OCI-LY7 (cell line): ENCODE measurements at regions not wholly inside any gene's neighbourhood (a gene's known extent, or its start where the extent isn't known, plus 50 kb on each side); places are given as distances from the start of the nearest gene placed in this dataset.
"Not testable (repeated sequence)": the region's sequence is repeated elsewhere in the genome, so short reads cannot be mapped to it uniquely, and the experiment has no call there.

Source experiments
- BruUV-seq: library from RNA; stranded (reverse); fragments of 400-500 nt; replicated peaks from 2 replicates; lab custom pipeline; 2021; lab: Mats Ljungman, UMichigan
- CTCF ChIA-PET: fragments of 300-600 bp; sonication (Branson Sonifier 250); formaldehyde crosslinking; loops from one replicate; lab custom pipeline; 2022; ENCODE audit warnings: antibody characterized with exemption; ENCODE audit not compliant: unreplicated experiment; lab: Charles Lee
- POLR2A ChIA-PET: fragments of 300-600 bp; sonication (Branson Sonifier 250); formaldehyde crosslinking; loops from one replicate; lab custom pipeline; 2022; ENCODE audit warnings: antibody characterized with exemption; lab: Charles Lee
- DNase-seq: peaks from one replicate; pipeline ENCODE4 v3.0.0-alpha.2; 2015; ENCODE audit warnings: low spot score
- H2AFZ ChIP-seq: fragments of 200-600 bp; sonication (generic), shearing (Covaris generic); 2 replicates; pipeline ENCODE4 v1.6.1; 2014; ENCODE audit warnings: mild to moderate bottlenecking, antibody characterized with exemption, low read length, moderate library complexity
- H3K27ac ChIP-seq: fragments of 200-600 bp; sonication (generic); 2 replicates; pipeline ENCODE4 v1.5.1; 2014; ENCODE audit warnings: mixed run types, low read depth, mild to moderate bottlenecking, moderate library complexity, low read length, inconsistent platforms; ENCODE audit not compliant: poor library complexity, severe bottlenecking
- H3K36me3 ChIP-seq: fragments of 200-600 bp; sonication (generic); 2 replicates; pipeline ENCODE4 v1.6.1; 2014; ENCODE audit warnings: mild to moderate bottlenecking, antibody characterized with exemption, low read length, moderate library complexity, mixed read lengths; ENCODE audit not compliant: insufficient read depth
- H3K4me1 ChIP-seq: fragments of 200-600 bp; sonication (generic); 2 replicates; pipeline ENCODE4 v1.5.1; 2014; ENCODE audit warnings: mild to moderate bottlenecking, low read length; ENCODE audit not compliant: insufficient read depth, poor library complexity, severe bottlenecking
- H3K4me2 ChIP-seq: fragments of 200-600 bp; sonication (generic); 2 replicates; pipeline ENCODE4 v1.6.1; 2014; ENCODE audit warnings: mild to moderate bottlenecking, low read length
- H3K4me3 ChIP-seq: fragments of 200-600 bp; sonication (generic); 2 replicates; pipeline ENCODE4 v1.5.1; 2014; ENCODE audit warnings: mild to moderate bottlenecking, low read depth, low read length; ENCODE audit not compliant: poor library complexity, severe bottlenecking
- H3K79me2 ChIP-seq: fragments of 200-600 bp; sonication (generic); 2 replicates; pipeline ENCODE4 v1.6.1; 2016; ENCODE audit warnings: low read depth, mild to moderate bottlenecking, low read length, moderate library complexity, mixed read lengths; ENCODE audit not compliant: insufficient read depth
- H3K9me2 ChIP-seq: fragments of 200-600 bp; sonication (generic); 2 replicates; pipeline ENCODE4 v1.6.1; 2016; ENCODE audit warnings: mild to moderate bottlenecking, low read length, mixed read lengths; ENCODE audit not compliant: insufficient read depth
- H3K9me3 ChIP-seq: fragments of 200-600 bp; sonication (generic); 2 replicates; pipeline ENCODE4 v1.6.1; 2014; ENCODE audit warnings: mild to moderate bottlenecking, mixed run types, low read length, mixed read lengths
- H4K20me1 ChIP-seq: fragments of 200-600 bp; sonication (generic); 2 replicates; pipeline ENCODE4 v1.6.1; 2014; ENCODE audit warnings: mild to moderate bottlenecking, antibody characterized with exemption, low read length, moderate library complexity, mixed read lengths; ENCODE audit not compliant: insufficient read depth
- EZH2phosphoT487 ChIP-seq: fragments of 200-600 bp; sonication (generic); IDR thresholded peaks from 2 replicates; pipeline ENCODE4 v1.6.1; 2018; ENCODE audit warnings: low read depth, borderline replicate concordance, mild to moderate bottlenecking, mixed run types, antibody characterized with exemption, low read length, moderate library complexity, mixed read lengths
- intact Hi-C: fragments of 100-400 bp; cut with micrococcal nuclease; formaldehyde crosslinking; loops from one replicate; pipeline ENCODE4 v1.10.0; 2022; ENCODE audit not compliant: unreplicated experiment
- TF ChIP-seq, protein P1 (sequence below): fragments of 200-600 bp; sonication (generic); conservative IDR thresholded peaks from 2 replicates; pipeline ENCODE4 v1.5.1; 2014; ENCODE audit warnings: mild to moderate bottlenecking, antibody characterized with exemption, low read length, moderate library complexity, mixed read lengths

DNA sequence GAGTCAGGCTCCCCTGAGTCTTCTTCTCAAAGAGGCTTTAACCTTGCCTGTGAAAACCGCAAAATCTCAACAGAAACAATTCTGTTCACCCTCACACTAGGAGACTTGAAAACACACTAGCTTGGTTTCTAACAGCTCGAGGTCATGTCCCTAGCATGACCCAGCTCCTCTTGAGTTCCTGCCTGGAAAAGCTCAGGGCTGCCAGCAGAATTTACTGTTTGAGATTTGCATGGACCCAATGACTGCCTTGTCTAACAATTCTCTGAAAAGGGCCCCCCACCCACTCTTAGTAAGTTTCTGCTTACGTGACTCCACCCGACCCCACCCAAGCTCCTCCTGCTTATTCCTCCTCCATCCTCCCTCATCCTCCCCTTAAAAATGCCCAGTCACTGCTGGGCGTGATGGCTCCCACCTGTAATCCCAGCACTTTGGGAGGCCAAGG is 85.1 kb upstream of the KMT2C start:
- Histone ChIP-seq H3K4me1 (no peaks in the 10 kb centered on the region), H3K36me3 (no peaks in the 10 kb centered on the region), H3K79me2 (no peaks in the 10 kb centered on the region), H3K27ac (no peak overlapping the region), H3K9me3 (no peaks in the 10 kb centered on the region), H3K9me2 (no peaks in the 10 kb centered on the region), H4K20me1 (no peaks in the 10 kb centered on the region), H3K4me3 (no peak overlapping the region), H2AFZ (no peak overlapping the region), H3K4me2 (no peak overlapping the region)
- POLR2A ChIA-PET = interaction anchor here (0.5 to 0.7 kb wide), 3 partner anchors 178 to 539 kb away, joined by 3 to 5 read pairs (median 3); no protein-coding TSS in a partner anchor
- BruUV-seq = no TSS peak
- TF ChIP-seq, protein P1, sequence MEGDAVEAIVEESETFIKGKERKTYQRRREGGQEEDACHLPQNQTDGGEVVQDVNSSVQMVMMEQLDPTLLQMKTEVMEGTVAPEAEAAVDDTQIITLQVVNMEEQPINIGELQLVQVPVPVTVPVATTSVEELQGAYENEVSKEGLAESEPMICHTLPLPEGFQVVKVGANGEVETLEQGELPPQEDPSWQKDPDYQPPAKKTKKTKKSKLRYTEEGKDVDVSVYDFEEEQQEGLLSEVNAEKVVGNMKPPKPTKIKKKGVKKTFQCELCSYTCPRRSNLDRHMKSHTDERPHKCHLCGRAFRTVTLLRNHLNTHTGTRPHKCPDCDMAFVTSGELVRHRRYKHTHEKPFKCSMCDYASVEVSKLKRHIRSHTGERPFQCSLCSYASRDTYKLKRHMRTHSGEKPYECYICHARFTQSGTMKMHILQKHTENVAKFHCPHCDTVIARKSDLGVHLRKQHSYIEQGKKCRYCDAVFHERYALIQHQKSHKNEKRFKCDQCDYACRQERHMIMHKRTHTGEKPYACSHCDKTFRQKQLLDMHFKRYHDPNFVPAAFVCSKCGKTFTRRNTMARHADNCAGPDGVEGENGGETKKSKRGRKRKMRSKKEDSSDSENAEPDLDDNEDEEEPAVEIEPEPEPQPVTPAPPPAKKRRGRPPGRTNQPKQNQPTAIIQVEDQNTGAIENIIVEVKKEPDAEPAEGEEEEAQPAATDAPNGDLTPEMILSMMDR = no peak
- TF ChIP-seq EZH2phosphoT487 = no peak
- no peak for DNase-seq
- intact Hi-C loops = no loop called here
- CTCF ChIA-PET = no interaction called here

DNA sequence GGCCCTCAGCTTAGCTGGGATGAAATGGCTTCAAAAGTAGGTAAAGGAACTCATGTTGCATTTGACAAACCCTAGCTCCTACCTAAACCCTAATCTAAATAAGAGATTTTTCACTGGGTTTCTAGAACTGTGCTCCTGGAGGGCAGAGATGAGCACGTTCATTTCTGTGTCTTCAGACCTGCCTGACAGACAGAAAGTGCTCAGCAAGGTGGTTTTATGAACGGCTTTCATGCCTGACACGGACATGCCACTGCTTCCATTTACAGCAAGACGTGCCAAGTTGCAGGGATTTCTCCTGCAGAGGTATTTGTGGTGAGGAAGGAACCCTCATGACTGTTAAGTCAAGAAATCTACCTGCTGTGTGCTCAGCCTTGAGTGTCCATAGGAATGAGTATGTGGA is 83.5 kb upstream of the KMT2C start:
- no peak overlapping the region for H3K27ac ChIP-seq
- no peaks in the 10 kb centered on the region for H3K9me2 ChIP-seq
- no peak for DNase-seq
- no peaks in the 10 kb centered on the region for H4K20me1 ChIP-seq
- no peak overlapping the region for H2AFZ ChIP-seq
- H3K9me3 ChIP-seq = no peaks in the 10 kb centered on the region
- no peaks in the 10 kb centered on the region for H3K36me3 ChIP-seq
- no peaks in the 10 kb centered on the region for H3K79me2 ChIP-seq
- H3K4me1 ChIP-seq = no peaks in the 10 kb centered on the region
- POLR2A ChIA-PET = interaction anchor here (0.6 kb wide), 2 partner anchors 33 to 104 kb away, joined by 4 to 5 read pairs; no protein-coding TSS in a partner anchor
- H3K4me3 ChIP-seq = no peak overlapping the region
- no peak for TF ChIP-seq EZH2phosphoT487
- TF ChIP-seq, protein P1 = no peak
- intact Hi-C loops = no loop called here
- CTCF ChIA-PET = no interaction called here
- no peak overlapping the region for H3K4me2 ChIP-seq
- BruUV-seq = no TSS peak

DNA sequence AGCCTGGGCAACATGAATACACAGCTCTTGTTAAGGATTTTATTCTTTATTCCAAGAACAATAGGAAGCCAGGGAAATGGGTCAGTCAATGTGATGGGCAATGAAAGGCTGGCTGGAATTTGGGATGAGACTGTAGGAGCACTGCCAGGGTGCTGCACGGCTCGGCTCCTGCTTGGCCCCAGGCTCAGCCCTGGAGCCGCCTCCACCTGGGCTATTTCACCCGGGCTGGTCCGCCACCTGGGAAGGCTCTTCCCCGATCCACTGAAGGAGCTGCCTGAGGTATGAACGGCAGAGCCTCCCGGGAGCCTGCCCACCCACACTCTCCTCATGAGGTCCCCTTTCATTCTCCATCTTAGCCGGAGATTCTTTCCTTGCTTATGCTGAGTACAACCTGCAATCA is 80.4 kb upstream of the KMT2C start:
- H3K27ac ChIP-seq = no peak overlapping the region
- no peak overlapping the region for H2AFZ ChIP-seq
- no peaks in the 10 kb centered on the region for H3K4me1 ChIP-seq
- BruUV-seq = no TSS peak
- H3K9me3 ChIP-seq = no peaks in the 10 kb centered on the region
- H3K9me2 ChIP-seq = no peaks in the 10 kb centered on the region
- no peak overlapping the region for H3K4me3 ChIP-seq
- no peaks in the 10 kb centered on the region for H3K36me3 ChIP-seq
- ChIA-PET CTCF (no interaction called here), POLR2A (no interaction called here)
- no peak for TF ChIP-seq EZH2phosphoT487
- TF ChIP-seq, protein P1 = no peak
- DNase-seq = no peak
- intact Hi-C loops = no loop called here
- no peaks in the 10 kb centered on the region for H4K20me1 ChIP-seq
- no peaks in the 10 kb centered on the region for H3K79me2 ChIP-seq
- no peak overlapping the region for H3K4me2 ChIP-seq

DNA sequence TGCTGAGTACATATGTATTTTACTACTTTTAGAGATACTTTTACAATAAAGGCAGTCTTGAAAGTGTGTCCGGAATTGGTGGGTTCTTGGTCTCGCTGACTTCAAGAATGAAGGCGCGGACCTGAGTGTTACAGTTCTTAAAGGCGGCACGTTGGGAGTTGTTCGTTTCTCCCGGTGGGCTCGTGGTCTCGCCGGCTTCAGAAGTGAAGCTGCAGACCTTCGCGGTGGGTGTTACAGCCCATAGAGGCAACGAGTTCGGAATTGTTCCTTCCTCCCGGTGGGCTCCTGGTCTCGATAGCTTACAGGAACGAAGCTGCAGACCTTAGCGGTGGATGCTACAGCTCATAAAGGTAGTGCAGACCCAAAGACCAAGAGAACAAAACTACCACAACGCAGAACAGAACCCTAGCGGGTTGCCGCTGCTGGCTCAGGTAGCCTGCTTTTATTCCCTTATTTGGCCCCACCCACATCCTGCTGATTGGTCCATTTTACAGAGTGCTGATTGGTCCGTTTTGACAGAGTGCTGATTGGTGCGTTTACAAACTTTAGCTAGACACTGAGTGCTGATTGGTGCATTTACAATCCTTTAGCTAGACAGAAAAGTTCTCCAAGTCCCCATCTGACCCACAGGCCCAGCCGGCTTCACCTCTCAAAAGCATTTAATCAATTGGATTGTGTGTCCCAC is 79.6 kb upstream of the KMT2C start:
- H3K9me3 ChIP-seq, H2AFZ ChIP-seq, BruUV-seq, H3K9me2 ChIP-seq, H4K20me1 ChIP-seq, DNase-seq, H3K27ac ChIP-seq, H3K4me3 ChIP-seq, H3K36me3 ChIP-seq, H3K4me2 ChIP-seq, intact Hi-C loops, H3K4me1 ChIP-seq, H3K79me2 ChIP-seq, CTCF ChIA-PET: not testable (repeated sequence)
- POLR2A ChIA-PET = interaction anchor here (1.1 kb wide), 1 partner anchor 178 kb away, joined by 3 read pairs; no protein-coding TSS in a partner anchor
